Activated CD8-positive, alpha-beta memory T cell treated with anti-CD3 and anti-CD28 coated beads, Interleukin-2, amount 50 U/mL, for 24 hours (primary cell): ENCODE measurements at regions not wholly inside any gene's neighbourhood (a gene's known extent, or its start where the extent isn't known, plus 50 kb on each side); places are given as distances from the start of the nearest gene placed in this dataset.

ENCODE experiments used
- DNase-seq: peaks from one replicate; pipeline ENCODE4 v3.0.0-alpha.2; 2020; ENCODE audit errors: extremely low read depth

DNA sequence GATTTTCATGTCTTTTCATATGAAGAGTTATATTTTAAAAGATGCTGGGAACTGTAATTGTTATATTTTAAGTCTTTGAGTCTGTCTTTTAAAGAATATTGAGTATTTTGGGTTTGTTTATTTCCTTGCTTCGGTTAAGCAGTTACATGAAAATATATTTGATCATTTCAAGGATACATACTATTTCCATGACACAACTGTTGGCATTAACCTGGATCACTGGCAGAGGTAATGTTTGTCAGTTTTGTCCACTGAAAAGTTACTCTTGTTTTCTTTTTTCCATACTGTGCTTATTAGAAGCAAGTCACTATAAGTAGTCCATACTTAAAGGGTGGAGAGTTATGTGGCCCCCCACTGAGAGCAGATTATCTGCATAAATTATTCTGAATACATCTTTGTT is 1142.0 kb upstream of the TMEFF2 start:
- DNase-seq = no peak

DNA sequence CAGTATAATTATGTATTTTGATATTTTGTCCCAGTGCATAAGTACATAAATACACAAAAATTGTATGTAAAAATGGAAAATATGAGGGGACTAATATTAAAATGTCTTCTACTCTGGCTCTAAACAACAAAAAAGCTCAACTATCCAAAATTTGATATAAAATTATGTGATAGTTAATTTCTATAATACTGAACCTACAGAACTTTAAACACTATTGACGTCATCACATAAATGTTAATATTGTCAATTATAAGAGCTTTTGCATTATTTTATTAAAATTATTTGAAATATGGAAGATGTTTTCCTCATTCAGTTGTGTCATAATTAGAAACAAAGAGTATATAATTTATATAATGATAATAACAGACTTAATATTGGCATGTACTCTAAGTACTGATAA is 1139.7 kb upstream of the TMEFF2 start:
- no peak for DNase-seq

DNA sequence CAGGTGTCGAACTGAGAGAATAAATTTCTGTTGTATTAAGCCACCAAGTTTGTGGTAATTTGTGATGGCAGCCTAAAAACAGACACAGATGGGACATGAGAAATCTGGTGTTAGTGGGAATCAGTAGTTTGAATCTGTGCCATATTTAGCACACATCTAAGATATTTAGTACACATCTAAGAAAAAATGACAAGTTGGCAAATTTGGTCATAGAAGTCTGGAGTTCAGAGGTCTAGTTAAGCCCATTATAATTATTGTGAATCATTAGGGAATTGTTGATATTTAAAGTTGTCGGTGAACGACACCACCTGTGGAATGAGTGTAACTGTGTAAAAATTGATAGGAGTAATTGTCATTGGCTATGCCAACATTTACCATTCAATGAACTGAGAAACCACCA is 1138.8 kb upstream of the TMEFF2 start:
- DNase-seq = no peak

DNA sequence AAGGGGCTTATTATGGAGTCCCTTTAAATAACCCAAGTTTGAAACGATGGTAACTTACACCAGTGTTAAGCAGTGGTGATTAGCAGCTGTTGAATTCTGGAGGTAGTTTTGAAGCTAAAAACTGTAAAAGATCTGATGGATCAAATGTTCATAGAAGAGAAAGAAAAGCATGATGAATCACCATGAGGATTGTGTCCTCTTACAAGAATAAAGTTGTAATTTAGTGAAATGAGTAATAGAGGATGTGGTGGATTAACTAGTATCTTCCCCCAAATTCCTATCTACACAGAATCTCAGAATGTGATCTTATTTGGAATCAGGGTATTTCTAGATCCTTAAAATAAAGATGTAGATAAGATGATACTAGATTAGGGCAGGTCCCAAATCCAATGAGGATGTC is 1138.2 kb upstream of the TMEFF2 start:
- no peak for DNase-seq

DNA sequence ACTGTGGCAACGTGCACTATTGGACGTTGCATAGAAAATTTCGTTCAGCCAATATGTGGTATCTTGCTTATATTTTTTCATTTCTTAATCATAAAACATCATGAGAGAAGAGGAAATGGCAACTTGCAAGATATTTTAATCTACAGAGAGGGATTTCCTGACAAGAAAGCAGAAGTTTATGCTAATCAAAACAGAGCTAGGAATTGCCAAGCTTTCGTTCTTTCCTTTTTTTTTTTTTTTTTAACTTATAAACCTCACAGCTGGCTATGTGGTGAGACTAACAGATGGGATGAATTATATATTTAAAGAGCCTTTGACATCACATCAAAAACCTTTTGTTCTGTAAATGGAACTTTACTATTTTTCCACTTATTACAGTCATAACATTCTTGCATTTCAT is 1136.9 kb upstream of the TMEFF2 start:
- DNase-seq = no peak

DNA sequence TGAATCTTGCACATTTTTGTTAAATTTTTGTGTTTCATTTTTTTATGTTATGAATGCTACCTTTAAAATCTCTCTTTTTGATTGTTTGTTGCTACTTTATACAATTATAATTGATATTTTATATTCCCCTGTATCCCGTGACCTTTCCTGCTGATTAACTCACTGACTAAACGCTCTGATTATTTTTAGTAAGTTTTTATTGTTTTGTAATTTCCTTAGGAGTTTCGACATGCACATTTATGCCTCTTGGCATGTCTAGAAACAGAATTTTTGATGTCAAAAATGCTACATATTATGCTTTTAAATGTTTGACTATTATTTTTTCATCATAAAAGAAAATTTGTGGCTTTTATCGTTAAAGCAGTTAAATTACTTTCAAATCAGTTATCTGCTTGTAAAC is 1131.6 kb upstream of the TMEFF2 start:
- no peak for DNase-seq

DNA sequence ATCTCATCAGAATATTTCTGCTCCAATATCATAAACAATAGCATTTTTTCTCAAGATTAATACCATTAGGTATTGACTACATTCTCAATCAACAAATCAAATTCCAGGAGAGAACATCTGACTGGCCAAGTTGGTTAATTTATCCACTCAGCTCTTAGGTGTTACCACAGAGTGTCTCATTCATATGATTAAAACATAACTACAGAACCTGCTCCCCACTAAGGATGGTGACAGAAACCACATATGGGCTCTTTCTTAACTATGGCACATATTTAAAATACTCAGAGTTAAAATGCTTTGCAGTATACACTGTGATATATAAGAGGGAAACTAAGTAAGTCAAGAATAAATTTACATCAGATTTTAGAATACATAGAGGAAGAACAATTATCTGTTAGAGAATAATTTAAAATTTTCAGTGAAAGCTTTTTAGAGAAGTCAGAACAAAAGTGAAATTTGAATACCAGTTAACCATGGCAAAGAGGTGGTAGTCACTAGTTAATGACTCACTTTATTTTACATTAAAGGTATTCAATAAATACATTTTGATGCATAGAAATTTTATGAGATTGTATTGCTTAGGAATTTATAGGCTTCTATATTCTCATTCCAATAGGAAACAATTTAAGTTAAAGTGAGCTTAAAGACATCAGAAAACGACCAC is 1120.8 kb upstream of the TMEFF2 start:
- no peak for DNase-seq

DNA sequence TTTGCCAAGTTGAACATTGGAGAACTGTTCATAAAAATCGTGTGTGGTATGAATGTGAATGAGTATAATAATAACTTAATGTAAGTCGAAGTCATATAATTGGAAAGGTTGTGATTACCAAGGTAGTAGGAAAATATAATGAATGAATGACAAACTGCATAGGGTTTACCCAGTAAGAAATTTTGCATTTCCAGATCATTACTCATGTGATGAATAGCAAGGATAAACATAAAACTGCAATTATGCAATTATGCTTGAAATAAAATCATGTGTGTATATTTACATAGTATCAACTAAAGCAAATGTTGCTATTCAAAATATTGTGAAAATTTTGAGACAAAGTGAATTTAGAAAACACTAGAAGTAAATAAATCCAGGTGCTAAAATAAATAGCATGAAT is 1108.7 kb upstream of the TMEFF2 start:
- DNase-seq = no peak

DNA sequence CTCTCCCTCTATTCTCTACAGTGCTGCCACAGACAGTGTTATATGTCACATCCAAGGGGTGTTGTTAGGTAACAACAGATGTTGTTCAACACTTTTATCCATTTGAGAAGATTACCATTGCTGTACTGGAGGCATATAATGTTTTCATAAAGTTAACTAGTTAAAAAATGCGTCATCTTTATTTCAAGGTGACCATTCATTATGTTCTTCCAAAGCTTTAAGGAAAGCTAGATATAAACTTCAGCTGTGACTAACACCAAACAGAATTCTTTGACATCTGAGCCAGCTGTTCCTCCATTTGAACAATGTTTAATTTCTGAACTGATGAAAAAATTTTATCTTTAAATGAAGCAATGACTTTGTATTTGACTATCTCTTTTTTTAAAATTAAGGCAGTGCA is 1099.6 kb upstream of the TMEFF2 start:
- DNase-seq = no peak

DNA sequence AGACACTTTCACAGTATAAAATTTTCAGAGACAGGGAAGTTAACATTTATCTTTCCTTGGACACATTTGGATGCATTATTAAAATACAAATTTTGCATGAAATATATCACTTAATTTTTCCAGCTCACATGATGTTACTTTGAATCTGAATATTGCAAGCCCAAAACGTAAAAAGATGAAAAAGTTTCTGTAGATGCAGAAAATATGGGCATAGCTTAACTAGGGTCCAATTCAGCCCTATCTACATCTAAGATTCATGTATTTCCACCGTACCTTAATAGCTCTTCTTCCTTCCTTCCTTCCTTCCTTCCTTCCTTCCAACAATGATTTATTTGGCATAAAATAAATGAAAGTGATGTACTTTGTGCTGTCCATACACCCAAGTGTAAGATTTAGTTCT is 1084.6 kb upstream of the TMEFF2 start:
- DNase-seq = no peak

DNA sequence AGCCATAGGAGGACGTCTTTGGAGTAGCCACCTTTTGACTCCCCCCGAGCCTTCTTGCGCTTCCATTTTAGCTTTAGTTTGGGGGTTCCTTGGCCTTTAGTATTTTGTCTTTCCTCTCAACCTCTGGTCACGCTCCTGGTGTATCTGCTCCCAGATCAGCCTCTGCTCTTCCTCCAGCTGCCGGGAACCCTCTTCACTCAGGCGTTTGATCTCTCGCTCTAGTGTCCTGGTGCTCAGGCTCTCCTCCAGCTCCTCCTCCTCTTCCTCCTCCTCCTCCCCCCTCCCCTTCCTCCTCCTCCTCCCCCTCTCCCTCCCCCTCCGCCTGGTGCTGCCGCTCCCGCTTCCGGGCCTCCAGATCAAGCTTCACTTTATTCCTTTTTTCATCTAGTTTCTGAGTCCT is 1082.3 kb upstream of the TMEFF2 start:
- DNase-seq = no peak

DNA sequence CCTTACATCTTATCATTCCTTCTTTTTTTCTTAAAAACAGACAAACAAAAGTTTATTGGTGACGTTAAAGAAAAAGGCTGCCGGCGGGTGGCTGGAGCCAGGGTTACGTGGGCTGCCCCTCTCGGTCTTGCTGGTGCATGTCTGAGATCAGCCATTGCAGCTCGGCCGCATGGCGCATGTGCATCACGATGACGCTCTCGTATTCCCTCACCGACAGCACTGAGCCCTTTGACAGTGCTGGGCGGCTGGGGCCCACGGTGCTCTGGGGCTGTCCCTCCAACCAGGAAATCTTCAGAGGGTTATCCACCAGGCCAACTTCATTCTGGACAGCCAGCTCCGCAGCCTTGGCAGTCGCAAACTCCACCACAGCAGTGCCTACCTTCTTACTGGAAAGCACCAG is 1081.8 kb upstream of the TMEFF2 start:
- no peak for DNase-seq

DNA sequence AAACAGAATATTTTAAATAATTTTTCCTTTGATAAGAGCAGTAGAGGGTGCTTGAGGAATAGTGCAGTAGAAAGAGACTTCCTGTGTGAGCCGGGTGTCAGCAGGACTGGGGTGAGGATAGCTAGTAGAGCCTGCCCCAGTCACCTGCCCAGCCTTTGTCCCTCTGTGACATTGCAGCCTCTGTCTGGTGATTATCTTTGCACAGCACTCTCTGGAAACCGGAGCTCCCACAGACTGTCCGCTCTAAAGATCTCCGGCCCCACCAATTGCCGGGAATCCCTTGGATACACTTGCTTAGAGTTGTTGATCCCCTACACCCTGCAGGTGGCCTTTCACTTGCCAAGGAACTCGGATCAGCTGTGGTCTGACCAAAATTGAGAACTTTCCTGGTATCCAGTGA is 1081.3 kb upstream of the TMEFF2 start:
- DNase-seq = no peak

DNA sequence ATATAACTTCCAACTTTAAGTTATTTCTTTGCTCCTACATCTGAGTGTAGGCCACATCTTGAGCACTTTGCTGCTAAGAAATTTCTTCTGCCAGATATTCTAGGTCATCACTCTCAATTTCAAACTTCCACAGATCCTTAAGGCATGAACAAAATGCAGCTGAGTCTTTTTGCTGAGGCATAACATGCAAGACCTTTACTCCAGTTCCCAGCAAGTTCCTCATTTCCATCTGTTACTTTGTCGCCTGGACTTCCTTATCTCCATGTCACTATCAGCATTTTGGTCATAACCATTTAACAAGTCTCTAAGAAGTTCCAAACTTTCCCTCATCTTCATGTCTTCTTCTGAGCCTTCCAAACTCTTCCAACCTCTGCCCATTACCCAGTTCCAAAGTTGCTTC is 1077.3 kb upstream of the TMEFF2 start:
- no peak for DNase-seq

DNA sequence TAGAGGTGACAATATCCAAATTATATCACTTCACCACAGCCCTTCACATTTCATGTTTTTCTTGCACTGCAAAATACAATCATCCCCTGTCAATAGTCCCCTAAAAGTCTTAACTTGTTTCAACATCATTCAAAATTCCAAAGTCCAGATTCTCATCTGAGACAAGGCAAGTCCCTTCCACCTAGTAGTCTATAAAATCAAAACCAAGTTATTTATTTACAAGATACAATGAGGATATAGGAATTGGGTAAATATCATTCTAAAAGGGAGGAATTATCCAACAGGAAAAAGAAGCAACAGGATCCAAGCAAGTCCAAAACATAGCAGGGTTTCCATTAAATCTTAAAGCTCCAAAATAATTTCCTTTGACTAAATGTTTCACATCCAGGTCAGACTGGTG is 1076.1 kb upstream of the TMEFF2 start:
- no peak for DNase-seq

DNA sequence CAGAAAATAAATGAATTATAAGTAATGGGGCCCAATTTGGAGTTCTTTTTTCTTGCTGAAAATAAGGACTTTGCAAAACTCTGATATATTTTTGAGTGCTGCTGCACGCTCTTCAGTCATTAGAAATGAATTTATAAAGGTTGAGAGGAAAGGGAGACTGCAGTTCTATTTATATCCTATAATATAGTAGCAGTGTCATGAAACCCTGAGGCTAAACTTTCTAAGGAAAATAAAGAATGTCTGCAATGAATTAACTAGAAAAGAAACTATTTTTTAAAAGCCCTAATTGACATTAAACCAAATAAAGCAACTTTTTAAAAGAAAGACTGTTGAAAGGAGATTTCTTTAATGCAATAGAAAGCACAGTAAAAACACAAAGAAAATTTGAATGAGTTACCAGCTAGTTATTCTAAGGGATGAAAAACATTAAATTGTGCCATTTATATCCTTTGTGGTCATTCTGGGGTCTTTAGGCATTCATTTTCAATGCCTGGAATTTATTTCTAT is 1072.8 kb upstream of the TMEFF2 start:
- no peak for DNase-seq

DNA sequence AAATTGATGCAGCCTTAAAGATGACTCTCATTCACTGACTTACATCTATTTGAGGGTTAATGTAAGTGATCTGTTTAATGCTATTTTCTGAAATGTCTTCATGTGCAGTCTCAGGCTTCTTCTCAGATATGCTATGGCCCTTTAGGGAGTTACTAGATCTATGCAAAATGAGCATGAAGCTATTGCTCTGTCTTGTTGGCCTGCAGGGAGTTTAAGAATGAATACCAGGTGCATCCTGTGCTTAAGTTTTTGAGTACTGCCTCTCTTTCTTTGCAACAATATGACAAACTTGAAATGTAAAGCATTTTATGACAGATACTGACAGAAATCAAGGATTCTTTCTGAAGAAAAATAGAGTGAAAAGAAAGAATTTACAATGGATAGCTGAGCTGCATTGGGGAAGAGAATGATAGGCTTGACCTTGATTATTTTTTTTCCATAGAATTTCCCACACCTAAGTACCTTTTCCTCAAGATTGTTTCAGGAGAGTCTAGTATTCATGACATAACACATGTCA is 1058.3 kb upstream of the TMEFF2 start:
- no peak for DNase-seq

DNA sequence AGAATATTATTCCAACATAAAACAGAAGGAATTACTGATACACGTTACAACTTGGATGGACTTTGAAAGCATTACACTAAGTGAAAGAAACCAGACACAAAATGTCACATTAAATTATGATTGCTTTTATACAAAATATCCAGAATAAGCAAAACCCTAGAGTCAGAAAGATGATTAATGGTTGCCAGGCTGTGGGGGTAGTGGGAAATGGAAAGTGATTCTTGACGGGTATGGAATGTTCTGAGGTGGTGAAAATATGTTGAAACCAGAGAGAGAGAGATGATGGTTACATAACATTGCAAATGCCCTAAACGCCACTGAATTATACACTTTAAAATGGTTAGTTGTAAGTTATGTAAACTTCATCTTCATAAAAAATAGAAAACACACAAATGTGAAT is 1057.2 kb upstream of the TMEFF2 start:
- DNase-seq = no peak

DNA sequence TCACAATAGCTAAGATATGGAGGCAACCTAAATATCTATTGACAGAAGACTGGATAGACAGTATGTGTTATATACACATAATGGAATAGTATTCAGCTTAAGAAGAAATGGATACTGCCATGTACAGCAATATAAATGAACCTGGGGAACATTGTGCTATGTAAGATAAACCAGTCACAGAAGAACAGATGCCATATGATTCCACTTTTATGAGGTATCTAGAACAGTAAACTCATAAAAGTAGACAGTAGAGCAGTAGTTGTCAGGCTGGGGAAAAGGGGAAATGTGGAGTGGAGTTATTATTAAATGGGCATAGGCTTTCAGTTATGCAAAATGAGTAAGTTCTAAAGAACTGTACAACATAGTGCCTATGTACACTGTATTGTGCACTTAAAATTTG is 1055.7 kb upstream of the TMEFF2 start:
- DNase-seq = no peak

DNA sequence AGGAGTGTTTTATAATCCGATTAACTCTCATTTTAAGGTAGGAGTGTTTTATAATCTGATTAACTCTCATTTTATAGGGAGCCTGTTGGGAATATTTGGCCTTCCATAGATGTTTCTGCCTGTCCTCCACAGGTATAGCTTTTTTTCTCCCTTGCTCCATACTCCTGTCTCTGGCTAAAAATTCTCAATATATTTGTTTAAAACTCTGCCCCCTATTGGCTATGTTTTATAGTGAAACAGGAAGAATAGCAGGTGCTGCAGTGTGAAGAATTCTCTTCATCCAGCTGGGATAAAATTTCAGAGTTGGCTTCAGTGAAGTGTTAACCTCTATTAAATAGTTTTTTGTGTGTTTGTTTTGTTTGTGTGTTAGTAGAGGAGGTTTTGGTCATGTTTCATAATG is 1046.0 kb upstream of the TMEFF2 start:
- DNase-seq = no peak

DNA sequence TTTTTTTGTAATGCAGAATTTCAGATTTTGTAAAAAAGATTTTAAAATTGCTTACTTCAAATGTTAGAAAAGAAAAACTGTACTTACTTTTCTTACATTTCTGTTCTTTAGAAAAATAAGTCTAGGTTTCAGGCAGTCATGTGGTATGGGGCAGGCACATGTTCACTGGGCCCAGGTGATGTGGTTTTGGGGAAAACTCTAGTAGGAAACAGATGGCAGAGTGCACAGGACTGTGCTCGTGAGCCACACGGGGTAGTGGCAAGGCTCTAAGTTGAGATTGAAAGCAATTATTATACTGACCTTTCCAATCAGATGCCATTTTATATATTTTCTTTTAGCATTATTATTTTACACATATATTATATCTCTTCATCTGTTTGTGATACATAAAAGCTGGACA is 1036.9 kb upstream of the TMEFF2 start:
- no peak for DNase-seq

DNA sequence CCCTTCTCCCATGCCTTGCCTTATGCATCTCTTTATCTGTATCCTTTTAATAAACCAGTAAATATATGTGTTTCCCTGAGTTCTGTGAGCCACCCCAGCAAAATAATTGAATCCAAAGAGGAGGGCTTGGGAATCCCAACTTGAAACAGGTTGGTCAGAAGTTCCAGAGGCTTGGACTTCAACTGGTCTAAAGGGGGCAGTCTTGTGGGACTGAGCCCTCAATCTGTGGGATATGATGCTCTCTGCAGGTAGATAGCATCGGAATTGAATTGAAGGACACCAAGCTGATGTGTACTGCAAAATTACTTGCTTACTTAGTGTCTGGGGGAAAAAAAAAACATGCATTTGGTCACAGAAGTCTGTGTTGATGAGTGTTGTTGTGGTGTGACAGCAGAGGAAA is 1033.5 kb upstream of the TMEFF2 start:
- DNase-seq = no peak

DNA sequence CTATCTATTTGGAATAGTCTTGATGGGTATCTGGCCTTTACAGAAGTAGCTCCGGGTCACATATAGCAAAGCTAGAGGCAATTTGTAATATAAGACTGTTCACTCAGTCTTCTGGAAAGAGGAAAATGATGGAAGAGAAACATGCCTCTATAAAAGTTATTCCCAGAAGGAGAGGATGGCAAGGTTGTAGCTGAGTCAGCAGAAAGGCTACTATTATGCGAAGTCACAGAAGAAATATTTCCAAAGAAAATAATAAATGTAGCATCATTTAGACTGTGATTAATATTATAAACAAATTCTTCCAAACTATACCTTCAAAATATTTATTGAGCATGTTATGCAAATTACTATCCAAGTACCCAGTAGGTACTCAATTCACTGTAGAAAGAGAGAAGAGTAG is 1027.7 kb upstream of the TMEFF2 start:
- no peak for DNase-seq

DNA sequence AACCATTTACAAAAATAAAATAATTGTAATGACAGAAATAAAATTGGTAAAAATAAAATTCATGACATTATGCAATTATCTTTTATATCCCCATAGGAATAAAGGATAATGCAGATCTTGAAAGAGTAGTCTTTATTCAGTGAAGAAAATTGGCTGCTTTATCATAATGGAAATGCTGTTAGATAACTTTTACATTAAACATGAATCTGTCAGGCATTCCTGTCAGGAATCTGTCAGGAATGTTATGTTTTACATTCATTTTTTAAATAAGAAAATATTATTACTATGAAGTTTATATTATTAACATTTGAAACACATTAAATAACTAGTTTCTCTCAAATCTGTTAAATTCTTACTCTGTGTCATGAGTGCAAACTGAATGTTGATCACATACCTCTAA is 1024.7 kb upstream of the TMEFF2 start:
- no peak for DNase-seq
